ENCODE measurements at regions not wholly inside any gene's neighbourhood (a gene's known extent, or its start where the extent isn't known, plus 50 kb on each side); places are given as distances from the start of the nearest gene placed in this dataset.

DNA sequence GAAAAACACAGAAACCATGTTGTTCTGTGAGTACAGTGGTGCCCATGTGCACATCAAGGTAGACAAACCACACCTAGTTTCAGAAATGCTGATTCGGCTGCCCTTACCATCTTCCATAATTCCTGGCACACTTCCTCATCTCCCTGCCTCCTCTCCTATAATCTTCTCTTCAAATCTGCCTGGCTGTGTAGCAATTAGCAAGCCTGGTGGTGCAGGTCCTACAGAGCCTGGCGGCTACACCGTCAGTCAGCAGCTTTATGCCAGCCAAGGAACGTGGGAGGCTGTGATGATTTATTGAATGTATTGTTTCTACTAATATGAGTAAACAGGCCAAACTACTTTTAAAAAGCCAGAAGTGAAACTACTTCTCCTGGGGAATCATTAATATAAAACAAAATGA is 106.8 kb downstream of the SEMA6D start:
- Histone ChIP-seq H3K9me3 (ENCODE audit: insufficient read depth in 2 of 2, low read depth in 1 of 2, low read length in 1 of 2) (no peaks in the 10 kb centered on the region), H3K56ac (replicated peaks; ENCODE audit: insufficient read length, low read depth, low read length) (no peak overlapping the region), H4K5ac (ENCODE audit: insufficient read length, low read depth, low read length) (no peak overlapping the region), H3K9ac (replicated peaks in 1 of 4; ENCODE audit: extremely low read depth in 1 of 4, low read depth in 3 of 4, low read length in 3 of 4) (no peak overlapping the region), H4K20me1 (replicated peaks in 1 of 2; ENCODE audit: control insufficient read depth in 1 of 2, insufficient read depth in 2 of 2, low read length in 2 of 2) (no peaks in the 10 kb centered on the region), H3K79me2 (ENCODE audit: control insufficient read depth in 1 of 2, insufficient read depth in 2 of 2, low read length in 2 of 2) (no peaks in the 10 kb centered on the region), H3K27ac (ENCODE audit: low read depth, low read length) (no peak overlapping the region), H2AK5ac (ENCODE audit: low read depth, low read length) (no peak overlapping the region), H2AFZ (ENCODE audit: low read length) (no peak overlapping the region), H3K14ac (ENCODE audit: insufficient read length) (no peak overlapping the region), H4K91ac (replicated peaks; ENCODE audit: insufficient read length, low read length) (no peak overlapping the region), H2BK5ac (ENCODE audit: low read depth, low read length) (no peak overlapping the region), H3K36me3 (ENCODE audit: control insufficient read depth in 2 of 4, insufficient read depth in 4 of 4, low read length in 3 of 4) (no peaks in the 10 kb centered on the region), H3K27me3 (replicated peaks in 1 of 4; ENCODE audit: control insufficient read depth in 3 of 4, extremely low read depth in 1 of 4, insufficient read depth in 3 of 4, low read length in 3 of 4) (no peaks in the 10 kb centered on the region; a peak in 1 of 7 replicates), H3K4me1 (replicated peaks in 1 of 4; ENCODE audit: control insufficient read depth in 3 of 4, insufficient read depth in 4 of 4, low read length in 3 of 4) (peaks cover 0 to 6% (median 2%) of the 10 kb centered on the region in 4 experiments; a peak in 2 of 7 replicates), H2BK12ac (ENCODE audit: low read depth, low read length) (no peak overlapping the region), H3K4ac (replicated peaks; ENCODE audit: insufficient read length, low read depth, low read length) (no peak overlapping the region), H4K8ac (ENCODE audit: extremely low read depth, insufficient read depth, low read length) (no peak overlapping the region), H3K18ac (ENCODE audit: extremely low read depth, low read length) (no peak overlapping the region), H2BK120ac (replicated peaks; ENCODE audit: low read depth, low read length) (no peak overlapping the region), H3K79me1 (ENCODE audit: low read depth, low read length) (no peaks in the 10 kb centered on the region), H2BK20ac (ENCODE audit: low read length) (no peak overlapping the region), H2BK15ac (ENCODE audit: low read length) (no peak overlapping the region), H3K4me2 (ENCODE audit: insufficient read depth in 1 of 2, low read depth in 2 of 2, low read length in 2 of 2) (no peak overlapping the region), H3K4me3 (ENCODE audit: extremely low read depth in 1 of 4, insufficient read depth in 2 of 4, low read depth in 3 of 4, low read length in 4 of 4) (no peak overlapping the region), H3K23ac (ENCODE audit: insufficient read length) (no peak overlapping the region), H3K23me2 (ENCODE audit: low read depth, low read length) (no peaks in the 10 kb centered on the region)
- ChIA-PET POLR2A (ENCODE audit: partially characterized antibody) (no interaction called here), CTCF (ENCODE audit: partially characterized antibody) (interaction anchor here (1.5 kb wide), 1 partner anchor 10 kb away, joined by 4 read pairs; no protein-coding TSS in a partner anchor)
- WGBS, 2 experiments (ENCODE audit: extremely low coverage in 1 of 2, insufficient coverage in 1 of 2, insufficient read length in 1 of 2, insufficient replicate concordance in 2 of 2, low coverage in 1 of 2, low lambda C conversion rate in 2 of 2, missing lambda C conversion rate in 1 of 2) = 91% methylated on average over 4 of the region's 4 CpGs; no CpG with 5 or more reads in 1 of the 2 experiments
- FAIRE-seq (no peak), DNase-seq (ENCODE audit: low read depth in 1 of 2, low spot score in 2 of 2) (no peak)
- no peak for TF ChIP-seq TEAD4 (IDR thresholded peaks at IDR 0.05; ENCODE audit: low read depth, low read length)
- no peak for TF ChIP-seq RXRA (IDR thresholded peaks at IDR 0.05; ENCODE audit: insufficient read depth, low read depth, low read length)
- TF ChIP-seq SUZ12 (IDR thresholded peaks at IDR 0.05; ENCODE audit: low read length) = no peak
- no peak for TF ChIP-seq HDAC2 (IDR thresholded peaks at IDR 0.05; ENCODE audit: borderline replicate concordance in 1 of 2, low read depth in 2 of 2, low read length in 2 of 2)
- TF ChIP-seq, protein P1, sequence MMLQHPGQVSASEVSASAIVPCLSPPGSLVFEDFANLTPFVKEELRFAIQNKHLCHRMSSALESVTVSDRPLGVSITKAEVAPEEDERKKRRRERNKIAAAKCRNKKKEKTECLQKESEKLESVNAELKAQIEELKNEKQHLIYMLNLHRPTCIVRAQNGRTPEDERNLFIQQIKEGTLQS (IDR thresholded peaks at IDR 0.05; ENCODE audit: insufficient read depth, low read depth, low read length) = no peak
- no peak for TF ChIP-seq CEBPB (IDR thresholded peaks at IDR 0.05; ENCODE audit: low read depth, low read length)
- TF ChIP-seq BACH1 (IDR thresholded peaks at IDR 0.05; ENCODE audit: low read length) = no peak
- TF ChIP-seq POLR2A (IDR thresholded peaks at IDR 0.05; ENCODE audit: control extremely low read depth in 1 of 2, low read depth in 2 of 2, low read length in 2 of 2) = no peak
- no peak for TF ChIP-seq HDAC6 (IDR thresholded peaks at IDR 0.05; ENCODE audit: low read depth, low read length)
- no peak for TF ChIP-seq CTBP2 (IDR thresholded peaks at IDR 0.05; ENCODE audit: borderline replicate concordance, insufficient read depth, insufficient read length, low read length)
- TF ChIP-seq NRF1 (IDR thresholded peaks at IDR 0.05; ENCODE audit: low read depth, low read length) = no peak
- TF ChIP-seq SRF (IDR thresholded peaks at IDR 0.05; ENCODE audit: low read depth, low read length) = no peak
- no peak for TF ChIP-seq SP1 (IDR thresholded peaks at IDR 0.05; ENCODE audit: low read depth, low read length)
- TF ChIP-seq KDM5A (IDR thresholded peaks at IDR 0.05; ENCODE audit: low read length) = no peak
